Muscle layer of colon (tissue), 2 donors: ENCODE measurements at regions not wholly inside any gene's neighbourhood (a gene's known extent, or its start where the extent isn't known, plus 50 kb on each side); places are given as distances from the start of the nearest gene placed in this dataset.
"Not testable (repeated sequence)": the region's sequence is repeated elsewhere in the genome, so short reads cannot be mapped to it uniquely, and the experiment has no call there.

Experiments
- H3K27ac ChIP-seq: one replicate; pipeline ENCODE4 v1.7.0; 2013; ENCODE audit warnings: low read depth, mild to moderate bottlenecking, low read length, moderate library complexity
- H3K27me3 ChIP-seq, 2 donors: one replicate each; pipeline ENCODE4 v1.7.0; 2013; ENCODE audit warnings: low read length in 2 of 2, mild to moderate bottlenecking in 2 of 2; ENCODE audit not compliant: insufficient read depth in 2 of 2, control insufficient read depth in 1 of 2
- H3K36me3 ChIP-seq: one replicate; pipeline ENCODE4 v1.7.0; 2013; ENCODE audit warnings: mild to moderate bottlenecking, low read length; ENCODE audit not compliant: insufficient read depth
- H3K4me1 ChIP-seq: one replicate; pipeline ENCODE4 v1.7.0; 2013; ENCODE audit warnings: mild to moderate bottlenecking, low read length; ENCODE audit not compliant: insufficient read depth
- H3K4me3 ChIP-seq, 2 donors: one replicate each; pipeline ENCODE4 v1.7.0; 2013; ENCODE audit warnings: low read length in 2 of 2, low read depth in 1 of 2, mild to moderate bottlenecking in 1 of 2, moderate library complexity in 1 of 2
- H3K9ac ChIP-seq: one replicate; pipeline ENCODE4 v1.7.0; 2013; ENCODE audit warnings: low read length
- H3K9me3 ChIP-seq: one replicate; pipeline ENCODE4 v1.7.0; 2013; ENCODE audit warnings: mild to moderate bottlenecking, low read length
- donor health status: abdominal sarcoma.
- donor health status: Adenocarcinoma of cecum.

DNA sequence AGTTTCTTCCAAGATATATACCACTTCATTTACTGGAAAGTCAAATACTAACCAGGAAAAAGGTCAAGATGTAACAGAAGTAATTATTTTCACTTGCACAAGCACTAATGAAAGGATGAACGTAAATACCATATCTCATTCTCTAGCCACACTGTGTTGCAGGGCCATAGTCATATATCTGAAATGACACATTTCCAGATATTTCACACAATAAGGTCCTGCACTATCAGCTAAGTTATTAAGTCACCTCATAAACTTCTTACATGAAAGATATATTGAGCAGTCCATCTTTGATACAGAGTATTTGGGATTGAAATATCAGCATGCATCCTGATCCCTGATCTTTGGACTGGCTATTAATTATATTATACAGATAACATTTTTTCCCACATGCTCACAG lies 783.3 kb upstream of the MGAT4C start:
- no peaks in the 10 kb centered on the region for H3K27me3 ChIP-seq
- no peaks in the 10 kb centered on the region for H3K4me1 ChIP-seq
- no peaks in the 10 kb centered on the region for H3K36me3 ChIP-seq
- H3K9me3 ChIP-seq = no peaks in the 10 kb centered on the region
- no peak overlapping the region for H3K27ac ChIP-seq
- no peak overlapping the region for H3K4me3 ChIP-seq
- H3K9ac ChIP-seq = no peak overlapping the region

DNA sequence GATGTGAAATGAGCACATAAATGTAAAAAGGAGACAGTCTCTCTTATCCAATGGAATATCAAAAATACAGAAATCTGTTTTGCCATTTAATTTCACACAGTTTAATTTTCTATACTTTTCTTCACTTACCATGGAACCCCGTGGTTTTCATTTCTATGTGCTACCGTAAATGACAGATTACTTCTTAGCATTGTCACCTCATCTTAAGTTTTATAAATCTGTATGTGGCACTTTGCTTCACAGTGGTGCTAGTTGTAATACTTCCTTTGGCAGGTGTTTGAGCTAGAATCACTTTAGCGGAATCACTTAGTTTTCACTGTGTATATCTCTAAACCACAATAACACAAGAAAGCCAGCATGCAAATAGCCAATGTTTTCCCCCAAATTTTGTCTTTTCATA lies 781.9 kb upstream of the MGAT4C start:
- Histone ChIP-seq H3K36me3 (no peaks in the 10 kb centered on the region), H3K4me3 (no peak overlapping the region), H3K4me1 (no peaks in the 10 kb centered on the region), H3K27ac (no peak overlapping the region), H3K9ac (no peak overlapping the region), H3K27me3 (no peaks in the 10 kb centered on the region), H3K9me3 (no peaks in the 10 kb centered on the region)

DNA sequence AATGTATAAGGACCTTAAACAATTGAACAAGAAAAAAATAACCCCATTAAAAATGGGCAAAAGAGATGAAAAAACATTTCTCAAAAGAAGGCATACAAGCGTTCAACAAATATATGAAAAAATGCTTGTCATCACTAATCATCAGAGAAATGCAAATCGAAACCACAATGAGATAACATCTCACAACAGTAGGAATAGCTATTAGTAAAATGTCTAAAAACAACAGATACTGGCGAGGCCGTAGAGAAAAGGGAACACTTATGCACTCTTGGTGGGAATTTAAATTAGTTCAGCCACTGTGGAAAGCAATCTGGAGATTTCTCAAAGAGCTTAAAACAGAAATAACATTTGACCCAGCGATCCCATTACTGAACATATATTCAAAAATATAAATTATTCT lies 769.8 kb upstream of the MGAT4C start:
- H3K4me1 ChIP-seq = no peaks in the 10 kb centered on the region
- no peaks in the 10 kb centered on the region for H3K9me3 ChIP-seq
- H3K27ac ChIP-seq = no peak overlapping the region
- H3K4me3 ChIP-seq = no peak overlapping the region
- H3K9ac ChIP-seq = no peak overlapping the region
- H3K27me3 ChIP-seq = no peaks in the 10 kb centered on the region
- no peaks in the 10 kb centered on the region for H3K36me3 ChIP-seq

DNA sequence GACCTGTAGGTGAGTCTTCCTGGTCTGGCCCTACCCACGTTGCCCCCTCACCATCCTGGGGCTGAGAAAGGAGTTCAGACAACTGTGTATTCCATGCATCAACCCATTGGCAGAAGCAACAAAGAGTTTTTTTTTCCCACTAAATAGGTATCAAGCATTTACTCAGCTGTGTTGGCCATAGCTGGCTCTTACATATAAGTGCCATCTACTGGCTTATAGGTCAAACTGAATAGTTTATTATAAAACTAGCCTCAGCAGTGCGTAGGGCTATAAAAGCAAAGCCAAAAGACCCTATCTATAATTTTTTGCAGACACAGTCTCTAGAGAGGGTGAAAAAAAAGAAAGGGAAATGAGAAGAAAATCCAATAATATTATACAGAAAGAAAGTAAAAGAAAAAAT lies 765.2 kb upstream of the MGAT4C start:
- H3K27me3 ChIP-seq = no peaks in the 10 kb centered on the region
- H3K4me1 ChIP-seq = no peaks in the 10 kb centered on the region
- no peak overlapping the region for H3K4me3 ChIP-seq
- H3K27ac ChIP-seq = no peak overlapping the region
- no peak overlapping the region for H3K9ac ChIP-seq
- no peaks in the 10 kb centered on the region for H3K9me3 ChIP-seq
- H3K36me3 ChIP-seq = no peaks in the 10 kb centered on the region

DNA sequence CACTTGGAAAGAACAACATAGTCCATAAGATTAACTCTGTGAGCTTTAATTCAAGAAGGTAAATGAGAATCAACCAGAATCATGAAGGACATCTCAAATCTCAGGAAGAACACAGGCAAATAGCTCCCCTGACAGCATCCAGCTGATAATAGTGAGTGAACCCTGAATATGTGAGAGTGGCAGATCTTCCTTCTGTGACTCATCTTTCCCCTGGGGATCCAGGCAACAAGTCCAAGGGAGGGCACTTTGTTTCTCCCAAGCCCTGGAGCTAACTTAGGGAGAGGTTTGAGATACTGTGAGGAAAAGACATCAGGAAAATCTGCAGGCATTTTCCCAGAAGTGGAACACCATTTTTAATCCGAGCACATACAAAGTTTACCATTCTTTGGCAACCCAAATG lies 763.9 kb upstream of the MGAT4C start:
- Histone ChIP-seq H3K4me1 (no peaks in the 10 kb centered on the region), H3K9ac (no peak overlapping the region), H3K27ac (no peak overlapping the region), H3K9me3 (no peaks in the 10 kb centered on the region), H3K4me3 (no peak overlapping the region), H3K36me3 (no peaks in the 10 kb centered on the region), H3K27me3 (no peaks in the 10 kb centered on the region)

DNA sequence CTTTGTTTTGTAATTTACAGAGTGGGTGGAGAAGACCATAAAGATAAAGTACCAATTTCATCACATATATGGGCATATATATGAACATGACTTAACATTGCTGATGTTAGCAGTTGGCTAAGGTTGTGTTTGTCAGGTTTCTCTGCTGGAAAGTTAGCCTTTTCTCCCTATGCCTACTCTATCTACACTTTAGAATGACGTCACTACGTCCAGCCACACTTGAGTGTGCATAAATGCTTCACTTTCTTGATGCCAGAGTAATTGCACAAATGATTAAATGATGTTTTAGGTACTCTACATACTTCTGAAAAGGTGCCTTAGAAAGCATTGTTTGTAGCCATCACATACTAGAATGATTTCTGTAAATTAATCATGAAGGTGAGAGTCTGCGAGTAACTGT lies 759.2 kb upstream of the MGAT4C start:
- Histone ChIP-seq H3K4me3 (no peak overlapping the region), H3K4me1 (no peaks in the 10 kb centered on the region), H3K36me3 (no peaks in the 10 kb centered on the region), H3K27ac (no peak overlapping the region), H3K27me3 (no peaks in the 10 kb centered on the region), H3K9me3 (no peaks in the 10 kb centered on the region), H3K9ac (no peak overlapping the region)

DNA sequence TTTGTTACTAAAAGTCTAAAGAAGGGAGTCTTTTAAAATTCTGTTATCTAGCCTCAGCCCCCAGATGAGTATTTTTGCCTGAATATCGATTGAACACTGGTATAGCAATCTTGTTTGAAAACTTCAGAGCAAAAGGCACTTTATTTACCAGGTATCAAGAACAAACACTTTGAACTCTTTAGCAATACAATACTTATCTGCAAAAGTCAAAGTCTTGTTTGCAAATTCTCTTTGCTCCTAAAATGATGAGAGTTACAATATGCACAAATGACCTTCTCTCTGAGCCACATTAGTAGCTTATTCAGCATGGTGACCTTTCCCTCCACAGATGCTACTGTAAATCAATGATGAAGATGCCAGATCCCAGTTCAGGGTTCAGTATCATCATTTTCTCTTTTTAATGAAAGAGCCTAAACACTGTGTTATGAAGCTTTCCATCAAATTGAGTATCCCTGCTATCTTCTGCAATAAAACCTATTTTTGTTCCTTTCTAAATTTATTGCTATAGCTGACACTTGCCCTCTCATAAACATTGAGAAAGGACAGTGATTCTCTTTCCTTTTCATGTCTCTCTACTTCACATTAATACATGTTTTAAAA lies 752.7 kb upstream of the MGAT4C start:
- Histone ChIP-seq H3K9me3 (no peaks in the 10 kb centered on the region), H3K27me3 (no peaks in the 10 kb centered on the region), H3K36me3 (no peaks in the 10 kb centered on the region), H3K27ac (no peak overlapping the region), H3K4me1 (no peaks in the 10 kb centered on the region), H3K4me3 (no peak overlapping the region), H3K9ac (no peak overlapping the region)

DNA sequence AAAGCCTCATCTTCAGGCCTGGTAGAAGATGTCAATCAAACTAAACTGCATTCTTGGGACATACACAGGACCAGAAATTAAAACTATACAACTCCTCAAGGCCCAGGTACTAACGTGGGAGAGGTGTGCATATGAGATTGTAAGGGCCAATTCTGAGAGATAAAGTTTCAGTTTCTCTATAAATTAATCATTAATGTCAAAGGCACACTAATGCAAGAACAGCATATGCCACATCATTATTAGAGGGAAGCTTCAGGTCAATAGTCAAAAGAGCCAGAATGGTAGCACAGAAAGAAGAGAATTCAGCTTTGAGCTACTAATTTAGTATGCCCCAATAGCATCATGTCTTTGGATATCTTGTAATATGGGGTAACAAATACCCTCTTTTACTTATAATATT lies 744.9 kb upstream of the MGAT4C start:
- Histone ChIP-seq H3K36me3 (no peaks in the 10 kb centered on the region), H3K4me3 (no peak overlapping the region), H3K4me1 (no peaks in the 10 kb centered on the region), H3K9ac (no peak overlapping the region), H3K27me3 (no peaks in the 10 kb centered on the region), H3K9me3 (no peaks in the 10 kb centered on the region), H3K27ac (no peak overlapping the region)

DNA sequence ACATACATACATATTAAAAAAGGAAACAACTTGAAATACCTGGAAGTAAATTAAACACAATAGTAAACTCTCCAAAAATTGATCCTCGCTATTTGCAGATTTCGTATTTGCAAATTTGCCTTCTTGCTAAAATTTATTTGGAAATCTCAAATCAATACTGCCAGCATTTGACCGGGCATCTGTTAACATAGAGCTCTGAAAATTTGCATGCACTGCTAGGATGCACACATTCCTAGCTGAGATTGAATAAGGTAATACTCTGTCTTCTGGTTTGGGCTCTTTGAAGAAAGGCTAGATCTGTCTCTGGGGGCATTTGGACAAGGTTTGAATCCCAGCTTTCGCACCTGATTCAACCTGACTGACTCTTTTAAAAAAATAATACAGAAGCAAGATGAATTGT lies 729.1 kb upstream of the MGAT4C start:
- Histone ChIP-seq H3K27me3 (no peaks in the 10 kb centered on the region), H3K36me3 (no peaks in the 10 kb centered on the region), H3K4me3 (no peak overlapping the region), H3K27ac (no peak overlapping the region), H3K9ac (no peak overlapping the region), H3K9me3 (no peaks in the 10 kb centered on the region), H3K4me1 (no peaks in the 10 kb centered on the region)

DNA sequence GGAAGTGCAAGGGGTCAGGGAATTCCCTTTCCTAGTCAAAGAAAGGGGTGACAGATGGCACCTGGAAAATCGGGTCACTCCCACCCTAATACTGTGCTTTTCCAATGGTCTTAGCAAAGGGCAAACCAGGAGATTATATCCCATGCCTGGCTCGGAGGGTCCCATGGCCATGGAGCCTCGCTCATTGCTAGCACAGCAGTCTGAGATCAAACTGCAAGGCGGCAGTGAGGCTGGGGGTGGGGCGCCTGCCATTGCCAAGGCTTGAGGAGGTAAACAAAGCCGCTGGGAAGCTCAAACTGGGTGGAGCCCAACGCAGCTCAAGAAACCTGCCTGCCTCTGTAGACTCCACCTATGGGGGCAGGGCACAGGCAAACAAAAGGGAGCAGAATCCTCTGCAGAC lies 714.4 kb upstream of the MGAT4C start:
- H3K4me3 ChIP-seq, H3K27ac ChIP-seq: not testable (repeated sequence)

DNA sequence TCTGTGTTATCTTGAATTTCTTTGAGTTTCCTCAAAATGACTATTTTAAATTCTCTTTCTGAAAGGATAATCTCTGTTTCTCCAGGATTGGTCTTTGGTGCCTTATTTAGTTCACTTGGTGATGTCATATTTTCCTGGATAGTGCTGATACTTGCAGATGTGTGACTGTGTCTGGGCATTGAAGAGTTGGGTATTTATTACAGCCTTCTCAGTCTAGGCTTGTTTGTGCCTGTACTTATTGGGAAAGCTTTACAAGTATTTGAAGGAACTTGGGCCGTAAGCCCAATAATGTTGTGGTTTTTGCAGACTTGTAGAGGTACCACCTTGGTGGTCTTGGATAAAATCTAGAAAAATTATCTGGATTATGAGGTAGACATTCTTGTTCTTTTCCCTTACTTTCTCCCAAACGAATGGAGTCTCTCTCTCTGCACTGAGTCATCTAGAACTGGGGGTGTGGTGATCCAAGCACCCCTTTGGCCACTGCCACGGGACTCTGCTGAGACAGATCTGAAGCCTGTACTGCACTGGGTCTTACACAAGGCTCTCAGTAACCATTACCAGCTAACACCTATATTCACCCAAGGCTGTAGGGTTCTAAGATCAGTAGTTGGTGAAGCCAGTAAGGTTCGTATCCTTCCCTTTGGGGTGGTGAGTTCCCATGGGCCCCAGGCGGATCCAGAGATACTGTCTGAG lies 703.7 kb upstream of the MGAT4C start:
- Histone ChIP-seq H3K4me3 (no peak overlapping the region), H3K36me3 (no peaks in the 10 kb centered on the region), H3K4me1 (no peaks in the 10 kb centered on the region), H3K27ac (no peak overlapping the region), H3K9me3 (no peaks in the 10 kb centered on the region), H3K9ac (no peak overlapping the region), H3K27me3 (no peaks in the 10 kb centered on the region)

More for the DNA sequence above, 714.4 kb upstream of the MGAT4C start:
- not testable (repeated sequence) for H3K4me1 ChIP-seq, H3K9ac ChIP-seq, H3K27me3 ChIP-seq, H3K36me3 ChIP-seq, H3K9me3 ChIP-seq

DNA sequence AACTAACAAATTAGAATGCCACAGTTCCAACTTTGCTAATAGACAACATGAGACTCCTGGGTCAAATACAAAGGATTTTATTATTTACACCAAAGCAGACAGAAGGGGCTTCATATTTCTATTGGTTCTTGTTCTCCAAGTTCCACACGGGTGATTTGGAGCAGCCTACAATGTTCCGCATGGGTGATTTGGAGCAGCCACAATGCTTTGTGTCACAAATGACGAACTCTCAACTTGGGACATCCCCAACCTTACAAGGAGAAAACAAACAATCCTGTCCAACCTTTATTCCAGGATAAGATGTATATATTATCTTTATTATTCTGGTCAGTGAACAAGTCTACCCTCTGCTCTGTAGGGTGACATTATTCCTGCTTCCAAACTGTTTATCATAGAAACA lies 694.3 kb upstream of the MGAT4C start:
- H3K9me3 ChIP-seq = no peaks in the 10 kb centered on the region
- no peaks in the 10 kb centered on the region for H3K36me3 ChIP-seq
- H3K4me3 ChIP-seq = no peak overlapping the region
- H3K9ac ChIP-seq = no peak overlapping the region
- no peaks in the 10 kb centered on the region for H3K4me1 ChIP-seq
- no peaks in the 10 kb centered on the region for H3K27me3 ChIP-seq
- no peak overlapping the region for H3K27ac ChIP-seq
